Endothelial cell of umbilical vein (primary cell): ENCODE measurements at regions not wholly inside any gene's neighbourhood (a gene's known extent, or its start where the extent isn't known, plus 50 kb on each side); places are given as distances from the start of the nearest gene placed in this dataset.

Experiments used
- EZH2 ChIP-seq: IDR thresholded peaks from 2 replicates; pipeline ENCODE4 v1.6.1; 2012; ENCODE audit warnings: borderline replicate concordance, low read depth, mild to moderate bottlenecking, moderate library complexity, low read length, inconsistent platforms; ENCODE audit not compliant: severe bottlenecking
- POLR2A ChIP-seq: IDR thresholded peaks from 2 replicates; pipeline ENCODE4 v1.6.1; 2012; ENCODE audit warnings: low read depth, mild to moderate bottlenecking, control low read depth, low read length
- TF ChIP-seq, protein P1 (sequence below), 2 donors: IDR thresholded peaks; 1 replicate in 1 of 2; 2 replicates in 1 of 2; pipeline ENCODE4 v1.5.1; 2011; ENCODE audit warnings: low read length in 2 of 2, mild to moderate bottlenecking in 2 of 2, moderate library complexity in 2 of 2, control low read depth in 1 of 2, inconsistent platforms in 1 of 2, low read depth in 1 of 2; ENCODE audit not compliant: insufficient read depth in 1 of 2; ENCODE audit errors: extremely low read depth in 1 of 2

DNA sequence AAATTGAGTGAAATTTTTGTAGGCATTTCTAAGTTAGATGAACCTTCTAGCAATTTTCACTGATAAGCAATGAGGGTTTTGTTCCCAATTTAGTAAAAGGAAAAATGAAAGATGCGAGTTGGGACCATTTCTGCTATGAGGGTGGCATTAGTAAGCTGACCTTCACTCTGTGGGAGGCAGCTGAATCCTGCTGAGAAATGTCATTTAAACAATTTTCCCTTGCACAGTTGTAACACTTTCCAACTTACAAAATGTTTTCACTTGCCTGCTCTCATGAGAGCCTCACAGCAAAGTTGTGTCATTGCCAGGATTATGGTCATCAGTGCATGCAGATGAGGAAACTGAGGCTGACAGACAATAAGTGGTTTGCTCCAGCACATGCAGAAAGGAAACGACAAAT is 527.7 kb downstream of the TNS1 start:
- TF ChIP-seq, protein P1, sequence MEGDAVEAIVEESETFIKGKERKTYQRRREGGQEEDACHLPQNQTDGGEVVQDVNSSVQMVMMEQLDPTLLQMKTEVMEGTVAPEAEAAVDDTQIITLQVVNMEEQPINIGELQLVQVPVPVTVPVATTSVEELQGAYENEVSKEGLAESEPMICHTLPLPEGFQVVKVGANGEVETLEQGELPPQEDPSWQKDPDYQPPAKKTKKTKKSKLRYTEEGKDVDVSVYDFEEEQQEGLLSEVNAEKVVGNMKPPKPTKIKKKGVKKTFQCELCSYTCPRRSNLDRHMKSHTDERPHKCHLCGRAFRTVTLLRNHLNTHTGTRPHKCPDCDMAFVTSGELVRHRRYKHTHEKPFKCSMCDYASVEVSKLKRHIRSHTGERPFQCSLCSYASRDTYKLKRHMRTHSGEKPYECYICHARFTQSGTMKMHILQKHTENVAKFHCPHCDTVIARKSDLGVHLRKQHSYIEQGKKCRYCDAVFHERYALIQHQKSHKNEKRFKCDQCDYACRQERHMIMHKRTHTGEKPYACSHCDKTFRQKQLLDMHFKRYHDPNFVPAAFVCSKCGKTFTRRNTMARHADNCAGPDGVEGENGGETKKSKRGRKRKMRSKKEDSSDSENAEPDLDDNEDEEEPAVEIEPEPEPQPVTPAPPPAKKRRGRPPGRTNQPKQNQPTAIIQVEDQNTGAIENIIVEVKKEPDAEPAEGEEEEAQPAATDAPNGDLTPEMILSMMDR (IDR thresholded peaks at IDR 0.05; ENCODE audit: extremely low read depth in 1 of 2, insufficient read depth in 1 of 2, low read depth in 1 of 2, low read length in 2 of 2), result no peak
- TF ChIP-seq POLR2A, result no peak
- TF ChIP-seq EZH2, result no peak
